GM12878 (cell line): ENCODE measurements at regions not wholly inside any gene's neighbourhood (a gene's known extent, or its start where the extent isn't known, plus 50 kb on each side); places are given as distances from the start of the nearest gene placed in this dataset.

Experiments
- BACH1 ChIP-seq: fragments of 450-650 bp; IDR thresholded peaks from 2 replicates; pipeline ENCODE4 v1.6.1; 2017; ENCODE audit warnings: mild to moderate bottlenecking, borderline replicate concordance
- ELK1 ChIP-seq: IDR thresholded peaks from 2 replicates; pipeline ENCODE4 v1.6.1; 2012; ENCODE audit warnings: low read depth, low read length, improper control_type of control experiment
- IRF4 ChIP-seq: IDR thresholded peaks from 2 replicates; pipeline ENCODE4 v1.6.1; 2011; ENCODE audit warnings: low read depth, low read length
- MTA3 ChIP-seq: IDR thresholded peaks from 2 replicates; pipeline ENCODE4 v1.6.1; 2012; ENCODE audit warnings: low read length, inconsistent platforms, borderline replicate concordance
- NFIC ChIP-seq: IDR thresholded peaks from 2 replicates; pipeline ENCODE4 v1.6.1; 2012; ENCODE audit warnings: low read depth, mild to moderate bottlenecking, inconsistent platforms, low read length, moderate library complexity
- NRF1 ChIP-seq: conservative IDR thresholded peaks from 2 replicates; pipeline ENCODE4 v1.6.1; 2011; ENCODE audit warnings: mild to moderate bottlenecking, low read depth, low read length, improper control_type of control experiment
- RELA ChIP-seq: fragments of 450-650 bp; IDR thresholded peaks from 2 replicates; pipeline ENCODE4 v1.8.0; 2014; ENCODE audit warnings: borderline replicate concordance; ENCODE audit not compliant: partially characterized antibody
- RELB ChIP-seq: fragments of 450-650 bp; IDR thresholded peaks from 2 replicates; pipeline ENCODE4 v1.6.1; 2017; ENCODE audit warnings: low read depth, mild to moderate bottlenecking, moderate library complexity
- TBL1XR1 ChIP-seq: IDR thresholded peaks from 2 replicates; pipeline ENCODE4 v1.6.1; 2012; ENCODE audit warnings: low read depth, low read length, improper control_type of control experiment
- ZNF687 ChIP-seq: fragments of 450-650 bp; IDR thresholded peaks from 2 replicates; pipeline ENCODE4 v1.6.1; 2017; ENCODE audit warnings: mild to moderate bottlenecking, moderate library complexity
- TF ChIP-seq, protein P1 (sequence below): fragments of 450-650 bp; IDR thresholded peaks from 2 replicates; pipeline ENCODE4 v1.6.1; 2016; ENCODE audit warnings: mild to moderate bottlenecking
- TF ChIP-seq, protein P2 (sequence below): IDR thresholded peaks from 2 replicates; pipeline ENCODE4 v1.6.1; 2012; ENCODE audit warnings: low read depth, low read length, improper control_type of control experiment
- TF ChIP-seq, protein P3 (sequence below), 3 experiments: IDR thresholded peaks in 2 of 3; conservative IDR thresholded peaks in 1 of 3; 2 replicates each; pipeline ENCODE4 v1.5.1; 2011; ENCODE audit warnings: low read depth in 3 of 3, low read length in 3 of 3, mild to moderate bottlenecking in 3 of 3, control low read depth in 2 of 3, moderate library complexity in 2 of 3, inconsistent platforms in 1 of 3, mixed read lengths in 1 of 3; ENCODE audit not compliant: control insufficient read depth in 2 of 3, insufficient read depth in 1 of 3; ENCODE audit errors: extremely low read depth in 1 of 3

DNA sequence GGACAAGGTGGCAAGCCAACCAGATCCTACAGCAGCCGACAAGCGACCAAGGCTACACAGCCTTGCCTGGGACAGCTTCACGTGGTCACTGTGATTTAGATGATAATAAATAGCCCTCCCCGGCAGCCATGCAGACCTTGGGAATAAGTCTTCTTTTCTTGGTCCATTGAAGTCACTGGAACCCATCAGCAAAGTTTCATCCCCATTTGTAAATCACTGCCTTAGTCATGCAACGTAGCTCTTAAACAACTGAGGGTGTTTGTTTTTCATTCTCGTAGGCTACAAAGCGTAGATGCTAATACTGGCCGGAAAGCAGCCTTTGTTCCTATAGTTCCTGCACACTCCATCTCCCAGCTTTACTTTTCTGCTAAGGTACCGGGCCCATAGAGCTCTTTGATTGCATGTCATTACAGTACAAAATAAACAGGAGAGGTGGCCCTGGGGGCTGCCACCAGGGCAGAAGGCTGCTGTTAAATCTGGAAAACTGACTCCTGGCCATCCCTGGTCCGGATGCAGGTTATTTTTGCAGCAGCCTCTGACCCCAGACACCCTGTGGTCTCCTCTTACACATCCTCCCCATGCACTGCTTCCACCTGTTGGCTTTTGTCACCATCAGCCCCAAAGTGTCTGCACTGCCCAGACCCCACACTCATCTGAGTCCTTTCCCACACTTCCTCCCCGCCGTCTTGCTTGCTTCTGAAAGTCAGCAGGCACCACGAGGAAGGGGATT is 105.5 kb downstream of the TOMM20 start (continued):
- TF ChIP-seq ZNF687 = peak; percentile 85
- TF ChIP-seq RELB = peak; percentile 65; the same call in 1 of the 2 replicates
- TF ChIP-seq, protein P1, sequence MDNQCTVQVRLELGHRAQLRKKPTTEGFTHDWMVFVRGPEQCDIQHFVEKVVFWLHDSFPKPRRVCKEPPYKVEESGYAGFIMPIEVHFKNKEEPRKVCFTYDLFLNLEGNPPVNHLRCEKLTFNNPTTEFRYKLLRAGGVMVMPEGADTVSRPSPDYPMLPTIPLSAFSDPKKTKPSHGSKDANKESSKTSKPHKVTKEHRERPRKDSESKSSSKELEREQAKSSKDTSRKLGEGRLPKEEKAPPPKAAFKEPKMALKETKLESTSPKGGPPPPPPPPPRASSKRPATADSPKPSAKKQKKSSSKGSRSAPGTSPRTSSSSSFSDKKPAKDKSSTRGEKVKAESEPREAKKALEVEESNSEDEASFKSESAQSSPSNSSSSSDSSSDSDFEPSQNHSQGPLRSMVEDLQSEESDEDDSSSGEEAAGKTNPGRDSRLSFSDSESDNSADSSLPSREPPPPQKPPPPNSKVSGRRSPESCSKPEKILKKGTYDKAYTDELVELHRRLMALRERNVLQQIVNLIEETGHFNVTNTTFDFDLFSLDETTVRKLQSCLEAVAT = no peak
- TF ChIP-seq TBL1XR1 = no peak
- peak; percentile 42 for TF ChIP-seq RELA
- TF ChIP-seq, protein P2, sequence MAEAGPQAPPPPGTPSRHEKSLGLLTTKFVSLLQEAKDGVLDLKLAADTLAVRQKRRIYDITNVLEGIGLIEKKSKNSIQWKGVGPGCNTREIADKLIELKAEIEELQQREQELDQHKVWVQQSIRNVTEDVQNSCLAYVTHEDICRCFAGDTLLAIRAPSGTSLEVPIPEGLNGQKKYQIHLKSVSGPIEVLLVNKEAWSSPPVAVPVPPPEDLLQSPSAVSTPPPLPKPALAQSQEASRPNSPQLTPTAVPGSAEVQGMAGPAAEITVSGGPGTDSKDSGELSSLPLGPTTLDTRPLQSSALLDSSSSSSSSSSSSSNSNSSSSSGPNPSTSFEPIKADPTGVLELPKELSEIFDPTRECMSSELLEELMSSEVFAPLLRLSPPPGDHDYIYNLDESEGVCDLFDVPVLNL = no peak
- no peak for TF ChIP-seq ELK1
- TF ChIP-seq IRF4 = peak; percentile 79
- TF ChIP-seq BACH1 = no peak
- TF ChIP-seq MTA3 = no peak
- TF ChIP-seq NFIC = peak; percentile 81
- TF ChIP-seq, protein P3, sequence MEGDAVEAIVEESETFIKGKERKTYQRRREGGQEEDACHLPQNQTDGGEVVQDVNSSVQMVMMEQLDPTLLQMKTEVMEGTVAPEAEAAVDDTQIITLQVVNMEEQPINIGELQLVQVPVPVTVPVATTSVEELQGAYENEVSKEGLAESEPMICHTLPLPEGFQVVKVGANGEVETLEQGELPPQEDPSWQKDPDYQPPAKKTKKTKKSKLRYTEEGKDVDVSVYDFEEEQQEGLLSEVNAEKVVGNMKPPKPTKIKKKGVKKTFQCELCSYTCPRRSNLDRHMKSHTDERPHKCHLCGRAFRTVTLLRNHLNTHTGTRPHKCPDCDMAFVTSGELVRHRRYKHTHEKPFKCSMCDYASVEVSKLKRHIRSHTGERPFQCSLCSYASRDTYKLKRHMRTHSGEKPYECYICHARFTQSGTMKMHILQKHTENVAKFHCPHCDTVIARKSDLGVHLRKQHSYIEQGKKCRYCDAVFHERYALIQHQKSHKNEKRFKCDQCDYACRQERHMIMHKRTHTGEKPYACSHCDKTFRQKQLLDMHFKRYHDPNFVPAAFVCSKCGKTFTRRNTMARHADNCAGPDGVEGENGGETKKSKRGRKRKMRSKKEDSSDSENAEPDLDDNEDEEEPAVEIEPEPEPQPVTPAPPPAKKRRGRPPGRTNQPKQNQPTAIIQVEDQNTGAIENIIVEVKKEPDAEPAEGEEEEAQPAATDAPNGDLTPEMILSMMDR (IDR thresholded peaks at IDR 0.05 in 2 of 3, conservative IDR thresholded peaks at IDR 0.05 in 1 of 3; ENCODE audit: control insufficient read depth in 2 of 3, extremely low read depth in 1 of 3, insufficient read depth in 1 of 3, low read depth in 3 of 3, low read length in 3 of 3) = no peak
- TF ChIP-seq NRF1 = no peak
